Retinal pigment epithelial cell (primary cell): ENCODE measurements at regions not wholly inside any gene's neighbourhood (a gene's known extent, or its start where the extent isn't known, plus 50 kb on each side); places are given as distances from the start of the nearest gene placed in this dataset.

ENCODE experiments used
- DNase-seq: peaks from one replicate; pipeline ENCODE4 v3.0.0-alpha.2; 2010; ENCODE audit warnings: low read depth
- H3K4me3 ChIP-seq: 2 replicates; pipeline ENCODE4 v1.5.1; 2011; ENCODE audit warnings: mild to moderate bottlenecking, low read length, control low read depth, moderate library complexity
- TF ChIP-seq, protein P1 (sequence below): conservative IDR thresholded peaks from 2 replicates; pipeline ENCODE4 v1.5.1; 2011; ENCODE audit warnings: low read depth, low read length, control low read depth, inconsistent platforms

DNA sequence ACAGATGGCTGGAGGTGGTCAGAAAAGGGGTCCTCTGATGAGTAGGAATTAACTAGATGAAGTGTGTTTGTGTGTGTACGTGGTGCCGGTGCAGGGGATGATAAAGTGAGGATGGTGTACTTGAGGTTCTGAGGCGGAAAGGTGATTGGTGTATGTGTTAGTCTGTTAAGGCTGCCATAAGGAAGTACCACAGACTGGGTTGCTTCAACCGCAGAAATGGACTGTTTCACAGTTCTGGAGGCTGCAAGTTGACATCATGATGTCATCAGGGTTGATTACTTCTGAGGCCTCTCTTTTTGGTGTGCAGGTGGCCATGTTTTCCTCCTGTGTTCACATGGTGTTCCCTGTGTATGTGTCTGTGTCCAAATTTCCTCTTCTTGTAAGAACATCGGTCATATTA lies 202.4 kb upstream of the RGMA start:
- no peak overlapping the region for H3K4me3 ChIP-seq
- DNase-seq = no peak
- TF ChIP-seq, protein P1, sequence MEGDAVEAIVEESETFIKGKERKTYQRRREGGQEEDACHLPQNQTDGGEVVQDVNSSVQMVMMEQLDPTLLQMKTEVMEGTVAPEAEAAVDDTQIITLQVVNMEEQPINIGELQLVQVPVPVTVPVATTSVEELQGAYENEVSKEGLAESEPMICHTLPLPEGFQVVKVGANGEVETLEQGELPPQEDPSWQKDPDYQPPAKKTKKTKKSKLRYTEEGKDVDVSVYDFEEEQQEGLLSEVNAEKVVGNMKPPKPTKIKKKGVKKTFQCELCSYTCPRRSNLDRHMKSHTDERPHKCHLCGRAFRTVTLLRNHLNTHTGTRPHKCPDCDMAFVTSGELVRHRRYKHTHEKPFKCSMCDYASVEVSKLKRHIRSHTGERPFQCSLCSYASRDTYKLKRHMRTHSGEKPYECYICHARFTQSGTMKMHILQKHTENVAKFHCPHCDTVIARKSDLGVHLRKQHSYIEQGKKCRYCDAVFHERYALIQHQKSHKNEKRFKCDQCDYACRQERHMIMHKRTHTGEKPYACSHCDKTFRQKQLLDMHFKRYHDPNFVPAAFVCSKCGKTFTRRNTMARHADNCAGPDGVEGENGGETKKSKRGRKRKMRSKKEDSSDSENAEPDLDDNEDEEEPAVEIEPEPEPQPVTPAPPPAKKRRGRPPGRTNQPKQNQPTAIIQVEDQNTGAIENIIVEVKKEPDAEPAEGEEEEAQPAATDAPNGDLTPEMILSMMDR = no peak

DNA sequence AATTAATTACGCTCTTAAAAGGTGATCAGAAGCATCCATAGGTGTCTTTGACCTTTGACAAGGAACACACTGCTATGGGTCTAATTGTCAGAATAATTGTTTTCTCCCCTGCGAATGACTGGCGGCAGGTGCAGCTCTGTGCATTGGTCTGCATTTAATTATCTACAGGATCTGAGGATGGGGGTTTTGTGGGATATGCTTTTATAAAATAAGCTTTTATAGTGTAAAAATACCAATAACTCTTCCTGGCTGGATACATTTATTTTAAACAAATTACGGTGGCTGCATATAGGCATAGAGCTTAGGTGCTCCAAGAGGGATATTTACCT lies 201.6 kb upstream of the RGMA start:
- TF ChIP-seq, protein P1 = no peak
- no peak overlapping the region for H3K4me3 ChIP-seq
- DNase-seq = no peak

DNA sequence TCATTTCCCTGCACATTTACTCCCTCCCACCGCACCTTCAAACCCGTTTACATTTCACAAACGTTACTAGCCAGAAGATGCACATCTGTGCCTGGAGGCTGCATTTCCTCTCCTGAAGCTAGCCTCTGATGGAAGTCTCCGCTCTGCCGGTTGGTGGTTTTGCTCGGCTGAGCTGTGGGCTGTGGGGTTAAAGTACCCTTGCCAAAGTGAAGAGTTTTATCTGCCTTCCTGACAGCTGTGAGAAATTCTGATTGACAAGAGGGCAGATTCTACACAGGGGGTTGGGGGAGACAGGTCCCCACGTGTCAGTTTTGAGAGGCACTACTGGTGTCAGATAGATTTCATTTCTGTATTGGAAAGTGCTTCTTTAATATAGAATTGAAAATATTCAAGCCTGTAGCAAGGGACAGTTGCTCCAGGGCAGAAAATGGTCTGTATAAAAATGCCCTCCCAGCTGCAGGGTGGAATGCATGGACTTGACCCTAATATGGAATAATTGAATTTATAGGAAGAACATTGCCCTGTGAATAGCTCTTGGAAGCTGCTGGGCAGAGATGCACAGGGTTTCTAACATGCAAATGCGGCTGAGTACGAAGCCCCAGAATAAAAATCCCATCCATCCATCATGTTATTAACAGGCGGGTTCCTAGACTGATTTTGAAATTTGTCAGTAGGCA lies 201.1 kb upstream of the RGMA start:
- DNase-seq = no peak
- TF ChIP-seq, protein P1 = no peak
- H3K4me3 ChIP-seq = no peak overlapping the region

DNA sequence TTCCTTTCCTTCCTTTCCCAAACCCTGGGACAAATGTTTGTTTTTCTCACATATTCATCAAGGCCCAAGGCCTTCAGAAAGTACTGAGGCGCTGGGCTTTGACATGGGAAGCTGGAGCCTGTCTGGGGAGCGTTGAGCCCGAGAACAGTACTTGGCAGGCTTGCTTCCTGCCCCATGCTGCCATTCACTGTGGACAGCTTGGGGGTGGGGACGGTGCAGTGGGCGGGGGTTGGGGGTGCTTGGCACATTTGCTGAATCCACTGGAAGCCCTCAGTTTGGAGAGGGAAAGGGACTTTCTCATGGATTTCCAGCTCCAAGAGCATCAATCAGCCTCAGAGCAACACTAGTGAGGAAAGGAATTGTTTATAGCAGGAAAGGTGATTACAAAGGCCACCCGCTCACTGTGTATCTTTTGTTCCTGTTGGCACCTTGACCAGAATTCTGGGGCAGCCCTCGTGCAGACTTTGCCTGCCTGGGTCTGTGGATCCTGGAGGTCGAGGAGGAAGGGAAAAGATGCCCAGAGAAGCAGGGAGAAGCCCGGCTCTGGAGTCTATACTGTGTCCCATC lies 199.8 kb upstream of the RGMA start:
- H3K4me3 ChIP-seq = no peak overlapping the region
- no peak for DNase-seq
- TF ChIP-seq, protein P1 = no peak

DNA sequence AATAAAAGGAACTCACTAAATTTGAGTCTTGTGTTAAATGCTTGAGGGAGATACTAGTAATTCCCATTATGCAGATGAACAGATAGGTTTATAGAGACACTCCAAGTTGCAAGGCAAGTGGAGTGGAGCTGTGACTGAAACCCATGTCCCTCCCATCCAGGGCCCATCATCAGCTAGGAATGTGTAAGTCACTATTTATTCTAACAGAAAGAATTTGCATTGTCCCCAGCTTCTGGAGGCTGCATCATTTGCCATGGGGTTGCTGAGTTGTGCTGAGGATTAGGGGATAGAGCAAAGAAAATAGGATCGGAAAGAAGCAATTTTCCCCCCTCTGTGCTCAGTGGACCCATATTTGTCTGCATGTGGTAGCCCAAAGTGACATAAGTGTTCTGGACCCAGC lies 197.4 kb upstream of the RGMA start:
- TF ChIP-seq, protein P1 = no peak
- no peak overlapping the region for H3K4me3 ChIP-seq
- DNase-seq = no peak

DNA sequence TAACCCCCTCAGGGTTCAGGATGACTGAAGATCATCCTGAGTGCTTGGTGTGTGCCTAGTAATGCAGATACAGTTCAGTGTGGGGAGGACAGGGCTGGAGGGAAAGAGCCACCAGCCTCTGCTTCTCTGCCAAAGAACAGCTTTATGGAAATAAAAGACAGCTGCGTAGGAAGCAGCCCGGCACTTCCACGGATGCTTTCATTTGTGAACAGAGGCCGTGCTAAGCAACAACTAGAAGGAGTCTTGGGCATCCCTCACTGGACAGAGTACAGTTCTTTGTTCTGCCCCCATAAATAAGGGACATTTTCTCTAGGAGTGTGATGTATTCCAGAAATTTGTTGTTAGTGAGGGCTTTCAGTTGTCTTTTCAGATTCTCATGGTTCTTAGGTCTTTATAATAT lies 194.8 kb upstream of the RGMA start:
- DNase-seq = no peak
- no peak overlapping the region for H3K4me3 ChIP-seq
- TF ChIP-seq, protein P1 = no peak

DNA sequence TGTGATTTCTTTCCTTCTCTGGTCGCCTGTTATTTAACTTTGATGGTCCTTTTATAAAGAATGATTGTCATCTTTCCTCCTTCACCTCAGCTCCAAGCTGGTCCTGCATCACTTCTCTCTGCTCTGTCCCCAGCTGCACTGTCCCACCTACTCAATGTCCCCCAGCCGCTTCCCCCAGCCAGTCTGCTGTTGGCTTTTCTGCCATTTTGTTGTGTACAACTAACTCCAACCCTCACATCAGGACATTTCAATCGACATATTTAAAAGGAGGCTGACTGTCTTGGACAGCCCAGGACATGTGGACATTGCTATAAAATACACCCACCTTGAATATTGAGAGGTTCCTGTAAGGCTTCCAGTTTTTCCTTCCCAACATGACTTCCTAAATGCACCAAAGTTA lies 193.8 kb upstream of the RGMA start:
- TF ChIP-seq, protein P1 = no peak
- no peak overlapping the region for H3K4me3 ChIP-seq
- no peak for DNase-seq
